Activated T-helper 17 cell treated with anti-CD3 and anti-CD28 coated beads, Interleukin-2, amount 50 U/mL, for 72 hours (primary cell): ENCODE measurements at regions not wholly inside any gene's neighbourhood (a gene's known extent, or its start where the extent isn't known, plus 50 kb on each side); places are given as distances from the start of the nearest gene placed in this dataset.

Experiments used
- ATAC-seq: fragments of 150-1000 bp; cut with Tn5 transposase; replicated peaks from 2 replicates; pipeline ENCODE4 v1.10.0; 2021; ENCODE audit warnings: mild to moderate bottlenecking, moderate library complexity
- H3K27ac Mint-ChIP-seq: one replicate; pipeline ENCODE4 v1.8.0; 2022; ENCODE audit warnings: mixed read lengths
- H3K27me3 Mint-ChIP-seq: one replicate; pipeline ENCODE4 v1.8.0; 2022; ENCODE audit warnings: mixed read lengths
- H3K36me3 Mint-ChIP-seq: one replicate; pipeline ENCODE4 v1.8.0; 2022; ENCODE audit warnings: low read depth, mild to moderate bottlenecking, mixed read lengths
- H3K4me1 Mint-ChIP-seq: one replicate; pipeline ENCODE4 v1.8.0; 2022; ENCODE audit warnings: mixed read lengths
- H3K4me3 Mint-ChIP-seq: one replicate; pipeline ENCODE4 v1.8.0; 2022; ENCODE audit warnings: mild to moderate bottlenecking, mixed read lengths
- H3K9me3 Mint-ChIP-seq: one replicate; pipeline ENCODE4 v1.8.0; 2022; ENCODE audit warnings: mixed read lengths

- Mint-ChIP-seq H3K27ac (no peak overlapping the region), H3K9me3 (no peaks in the 10 kb centered on the region), H3K27me3 (peaks cover 5% of the 10 kb centered on the region), H3K4me1 (no peaks in the 10 kb centered on the region), H3K36me3 (no peaks in the 10 kb centered on the region), H3K4me3 (no peak overlapping the region)
- no peak for ATAC-seq
These were observed 563.5 kb upstream of the CCDC54 start for GRCh38 chr3:106813742-106814141.

DNA sequence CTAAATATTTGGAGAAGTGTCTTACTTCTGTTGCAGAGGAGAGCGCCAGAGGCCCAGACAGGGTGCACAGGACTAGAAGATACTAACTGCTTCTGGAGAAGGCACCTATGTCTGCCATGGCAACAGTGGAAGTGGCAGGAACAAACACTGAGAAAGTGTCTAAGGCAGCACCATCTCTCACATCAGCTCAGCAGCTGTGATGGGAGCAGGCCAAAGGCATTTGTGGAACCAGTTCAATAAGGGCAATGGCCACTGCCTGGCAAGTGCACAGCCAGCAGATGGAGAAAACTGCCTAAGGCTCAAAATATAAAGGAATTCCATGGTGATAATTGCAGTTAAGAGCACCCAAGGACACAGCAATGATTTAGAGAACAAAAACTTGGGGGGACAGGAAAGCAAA lies 563.0 kb upstream of the CCDC54 start:
- Mint-ChIP-seq H3K4me3 (no peak overlapping the region), H3K36me3 (no peaks in the 10 kb centered on the region), H3K4me1 (no peaks in the 10 kb centered on the region), H3K27me3 (peaks cover 5% of the 10 kb centered on the region), H3K27ac (no peak overlapping the region), H3K9me3 (no peaks in the 10 kb centered on the region)
- ATAC-seq = no peak

DNA sequence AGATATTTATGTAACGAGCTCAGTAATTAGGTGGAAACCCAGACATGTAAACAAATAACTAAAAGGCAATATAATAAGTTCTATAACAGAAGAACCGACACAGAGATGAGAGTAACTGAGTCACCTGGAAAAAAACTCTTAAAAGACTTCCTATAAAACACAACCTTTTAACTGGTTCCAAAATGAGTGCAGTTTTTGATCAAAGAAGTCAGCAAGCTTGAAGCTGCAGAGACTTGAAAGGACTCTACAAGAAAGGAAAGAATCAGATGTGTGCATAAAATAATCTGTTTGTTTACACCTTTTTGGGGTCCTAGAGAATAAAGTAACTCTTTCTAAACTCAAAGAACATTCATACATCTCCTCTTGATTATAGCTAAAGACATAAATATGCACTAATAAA lies 560.4 kb upstream of the CCDC54 start:
- Mint-ChIP-seq H3K4me3 (no peak overlapping the region), H3K9me3 (no peaks in the 10 kb centered on the region), H3K27me3 (peaks cover 5% of the 10 kb centered on the region), H3K27ac (no peak overlapping the region), H3K36me3 (no peaks in the 10 kb centered on the region), H3K4me1 (no peaks in the 10 kb centered on the region)
- no peak for ATAC-seq

DNA sequence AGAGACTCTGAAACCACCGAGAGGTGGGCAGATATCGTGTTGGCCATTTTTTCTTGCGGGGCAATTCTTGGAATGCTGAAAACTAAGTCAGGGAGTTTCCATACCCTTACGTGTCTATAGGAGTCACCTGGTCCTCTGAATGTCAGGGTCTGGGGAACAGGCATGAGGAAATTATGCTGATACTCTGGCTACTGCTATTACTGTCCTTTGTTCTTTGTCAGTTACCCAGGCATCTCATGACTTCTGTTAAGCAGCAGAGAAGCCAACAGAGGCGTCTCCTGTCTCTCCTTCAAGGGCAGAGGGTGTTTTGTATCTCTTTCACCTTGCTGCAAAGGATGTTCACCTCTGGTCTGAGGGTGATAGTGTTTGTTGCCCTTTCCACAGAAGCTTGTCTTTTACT lies 559.5 kb upstream of the CCDC54 start:
- H3K36me3 Mint-ChIP-seq = no peaks in the 10 kb centered on the region
- no peak for ATAC-seq
- no peak overlapping the region for H3K4me3 Mint-ChIP-seq
- no peaks in the 10 kb centered on the region for H3K4me1 Mint-ChIP-seq
- H3K27me3 Mint-ChIP-seq = peaks cover 5% of the 10 kb centered on the region
- H3K27ac Mint-ChIP-seq = no peak overlapping the region
- H3K9me3 Mint-ChIP-seq = no peaks in the 10 kb centered on the region

DNA sequence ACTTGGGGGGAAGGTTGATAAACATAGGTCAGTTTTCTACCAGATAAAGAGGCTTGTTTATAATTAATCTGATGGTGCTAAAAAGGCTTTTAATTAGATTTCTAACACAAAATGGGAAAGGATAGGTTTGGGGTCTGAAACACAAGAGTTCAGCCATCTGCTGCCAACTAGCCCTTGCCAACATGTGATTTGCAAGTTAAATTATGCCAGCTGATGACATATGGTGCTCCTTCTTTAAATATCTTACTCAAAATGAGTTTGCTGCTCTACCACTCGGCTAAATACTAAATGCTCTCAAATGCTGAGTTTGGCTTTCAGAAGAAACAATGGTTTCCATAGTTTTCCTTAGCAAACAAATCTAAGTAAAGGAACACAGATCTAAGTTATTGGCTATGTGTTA lies 557.8 kb upstream of the CCDC54 start:
- no peaks in the 10 kb centered on the region for H3K9me3 Mint-ChIP-seq
- H3K36me3 Mint-ChIP-seq = no peaks in the 10 kb centered on the region
- no peak overlapping the region for H3K27ac Mint-ChIP-seq
- no peaks in the 10 kb centered on the region for H3K27me3 Mint-ChIP-seq
- no peak for ATAC-seq
- no peak overlapping the region for H3K4me3 Mint-ChIP-seq
- no peaks in the 10 kb centered on the region for H3K4me1 Mint-ChIP-seq

GRCh38 chr3:106820726-106821362 lies 556.4 kb upstream of the CCDC54 start:
- H3K4me3 Mint-ChIP-seq = no peak overlapping the region
- no peaks in the 10 kb centered on the region for H3K9me3 Mint-ChIP-seq
- no peaks in the 10 kb centered on the region for H3K27me3 Mint-ChIP-seq
- no peaks in the 10 kb centered on the region for H3K36me3 Mint-ChIP-seq
- no peaks in the 10 kb centered on the region for H3K4me1 Mint-ChIP-seq
- H3K27ac Mint-ChIP-seq = no peak overlapping the region
- ATAC-seq = no peak

DNA sequence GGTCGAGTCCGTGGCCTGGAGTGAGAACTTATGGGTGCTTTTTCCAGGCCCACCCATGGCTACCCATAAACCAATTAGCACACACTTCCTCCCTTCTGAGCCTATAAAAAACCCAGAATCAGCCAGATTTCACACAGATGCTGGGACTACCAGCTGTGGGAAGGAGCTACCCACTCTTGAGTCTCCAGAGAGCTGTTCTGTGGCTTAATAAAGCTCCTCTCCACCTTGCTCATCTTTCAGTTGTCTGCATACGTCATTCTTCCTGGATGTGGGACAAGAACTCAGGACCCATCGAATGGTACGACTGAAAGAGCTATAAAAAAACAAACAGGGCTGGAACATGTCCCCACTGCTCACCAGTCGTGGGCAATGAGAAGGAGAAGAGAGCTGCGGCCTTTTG lies 555.4 kb upstream of the CCDC54 start:
- ATAC-seq = no peak
- Mint-ChIP-seq H3K9me3 (no peaks in the 10 kb centered on the region), H3K4me1 (no peaks in the 10 kb centered on the region), H3K27me3 (no peaks in the 10 kb centered on the region), H3K4me3 (no peak overlapping the region), H3K36me3 (no peaks in the 10 kb centered on the region), H3K27ac (no peak overlapping the region)

DNA sequence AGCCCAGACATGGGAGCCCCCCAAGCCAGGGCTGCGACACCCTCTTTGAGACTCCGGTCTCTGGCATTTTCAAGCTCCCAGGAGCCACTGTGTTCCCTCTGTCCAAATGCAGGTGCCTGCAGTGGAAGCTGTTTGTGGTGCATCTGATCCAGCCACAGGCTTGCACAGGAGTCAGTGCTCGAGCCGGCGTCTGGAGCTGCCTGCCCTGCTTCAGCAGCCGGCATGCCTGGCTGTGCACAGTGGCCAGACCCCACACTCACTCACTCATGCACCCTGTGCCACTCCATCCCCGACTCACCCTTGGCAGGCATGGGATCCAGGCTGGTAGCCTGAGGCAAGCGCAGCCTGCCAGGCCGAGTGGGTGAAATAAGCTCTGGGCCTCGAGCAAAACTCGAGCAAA lies 555.0 kb upstream of the CCDC54 start:
- Mint-ChIP-seq H3K4me3 (no peak overlapping the region), H3K27ac (no peak overlapping the region), H3K27me3 (no peaks in the 10 kb centered on the region), H3K9me3 (no peaks in the 10 kb centered on the region), H3K36me3 (no peaks in the 10 kb centered on the region), H3K4me1 (no peaks in the 10 kb centered on the region)
- ATAC-seq = no peak

GRCh38 chr3:106823701-106824100 lies 553.5 kb upstream of the CCDC54 start:
- H3K9me3 Mint-ChIP-seq = no peaks in the 10 kb centered on the region
- no peaks in the 10 kb centered on the region for H3K36me3 Mint-ChIP-seq
- no peaks in the 10 kb centered on the region for H3K4me1 Mint-ChIP-seq
- no peak overlapping the region for H3K27ac Mint-ChIP-seq
- H3K4me3 Mint-ChIP-seq = no peak overlapping the region
- no peak for ATAC-seq
- H3K27me3 Mint-ChIP-seq = no peaks in the 10 kb centered on the region

DNA sequence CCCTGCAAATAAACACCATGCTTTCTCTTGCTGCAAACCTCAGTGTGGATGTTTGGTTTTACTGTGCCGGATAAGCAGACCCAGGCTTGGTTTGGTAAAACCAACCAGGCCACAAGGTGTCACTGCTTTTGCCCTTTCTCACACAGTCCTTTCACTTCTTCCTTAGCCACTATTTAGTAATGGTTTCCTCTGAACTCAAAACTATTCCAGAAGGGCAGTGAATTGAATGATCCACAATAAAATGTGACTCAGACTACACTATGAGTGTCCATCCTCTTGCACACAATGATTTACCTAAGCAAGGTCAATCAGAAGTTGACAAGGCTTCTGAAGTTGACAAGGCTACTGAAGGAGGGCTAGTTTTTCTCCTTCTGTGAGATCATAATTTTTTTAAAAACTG lies 552.4 kb upstream of the CCDC54 start:
- Mint-ChIP-seq H3K27me3 (no peaks in the 10 kb centered on the region), H3K36me3 (no peaks in the 10 kb centered on the region), H3K9me3 (no peaks in the 10 kb centered on the region), H3K27ac (no peak overlapping the region), H3K4me1 (no peaks in the 10 kb centered on the region), H3K4me3 (no peak overlapping the region)
- ATAC-seq = no peak

DNA sequence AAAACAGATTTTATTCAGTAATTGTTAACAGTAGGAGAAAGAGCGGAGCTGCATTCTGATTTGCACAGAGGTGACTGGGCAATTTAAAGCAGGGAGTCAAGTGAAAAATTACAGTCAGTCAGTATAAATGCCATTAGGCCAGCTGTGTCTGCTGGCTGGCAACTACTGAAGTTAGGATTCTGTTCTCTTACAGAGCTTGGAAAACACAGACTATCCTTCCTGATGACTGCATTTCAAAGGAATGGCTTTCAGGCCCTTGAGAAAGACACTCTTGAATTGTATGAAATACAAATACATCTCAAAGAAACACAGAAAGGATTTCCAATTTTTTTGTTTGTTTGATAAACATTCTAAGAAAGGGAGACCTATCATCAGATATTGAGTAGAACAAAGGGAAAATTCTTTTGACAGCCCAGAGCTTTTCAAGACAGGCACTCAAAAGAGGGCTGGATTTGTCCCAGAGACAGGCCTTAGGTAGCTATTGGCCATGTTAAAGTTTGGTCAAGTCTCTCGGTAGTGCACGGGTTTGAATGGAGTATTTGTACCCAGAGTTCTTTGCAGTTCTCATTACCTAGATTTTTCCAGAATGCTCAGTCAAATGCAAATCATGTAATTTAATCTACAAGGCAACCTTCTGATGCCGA lies 551.2 kb upstream of the CCDC54 start:
- Mint-ChIP-seq H3K27me3 (peaks cover 3% of the 10 kb centered on the region), H3K4me3 (no peak overlapping the region), H3K4me1 (no peaks in the 10 kb centered on the region), H3K36me3 (no peaks in the 10 kb centered on the region), H3K9me3 (no peaks in the 10 kb centered on the region), H3K27ac (no peak overlapping the region)
- ATAC-seq = no peak

DNA sequence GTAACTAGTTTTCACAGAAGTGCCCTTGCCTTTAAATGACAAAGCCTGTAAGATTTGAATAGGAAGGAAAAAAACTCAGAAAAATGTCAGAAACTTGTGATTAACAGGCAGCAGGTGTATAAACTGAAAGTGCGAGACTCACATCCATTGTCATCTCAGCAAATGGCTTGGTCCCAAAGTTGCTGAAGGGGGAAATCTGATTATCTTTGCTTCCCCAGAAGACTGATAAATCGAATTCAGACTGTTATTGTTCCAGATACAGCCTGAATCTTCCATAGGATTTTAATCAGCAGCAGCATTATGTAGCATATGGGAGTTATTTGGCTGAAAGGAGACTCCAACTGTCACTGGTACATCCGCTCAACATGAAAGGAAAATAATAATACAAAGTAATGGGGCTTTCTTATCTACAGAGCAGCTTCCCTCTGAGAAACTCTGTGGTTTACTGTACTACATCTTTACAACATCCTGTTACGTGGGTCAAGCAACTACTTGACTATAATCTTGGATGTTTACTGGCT lies 550.4 kb upstream of the CCDC54 start:
- Mint-ChIP-seq H3K27ac (no peak overlapping the region), H3K4me1 (no peaks in the 10 kb centered on the region), H3K36me3 (no peaks in the 10 kb centered on the region), H3K4me3 (no peak overlapping the region), H3K9me3 (peaks cover 2% of the 10 kb centered on the region), H3K27me3 (peaks cover 3% of the 10 kb centered on the region)
- ATAC-seq = no peak

- peaks cover 11% of the 10 kb centered on the region for H3K27me3 Mint-ChIP-seq
- H3K27ac Mint-ChIP-seq = no peak overlapping the region
- H3K9me3 Mint-ChIP-seq = peaks cover 11% of the 10 kb centered on the region
- H3K36me3 Mint-ChIP-seq = no peaks in the 10 kb centered on the region
- H3K4me1 Mint-ChIP-seq = no peaks in the 10 kb centered on the region
- ATAC-seq = no peak
- no peak overlapping the region for H3K4me3 Mint-ChIP-seq
These were observed 549.6 kb upstream of the CCDC54 start for GRCh38 chr3:106827515-106828213.

- H3K4me3 Mint-ChIP-seq = no peak overlapping the region
- H3K27ac Mint-ChIP-seq = no peak overlapping the region
- H3K9me3 Mint-ChIP-seq = peaks cover 11% of the 10 kb centered on the region
- no peaks in the 10 kb centered on the region for H3K4me1 Mint-ChIP-seq
- H3K36me3 Mint-ChIP-seq = no peaks in the 10 kb centered on the region
- H3K27me3 Mint-ChIP-seq = peaks cover 11% of the 10 kb centered on the region
- ATAC-seq = no peak
These were observed 548.0 kb upstream of the CCDC54 start for GRCh38 chr3:106829206-106829605.

DNA sequence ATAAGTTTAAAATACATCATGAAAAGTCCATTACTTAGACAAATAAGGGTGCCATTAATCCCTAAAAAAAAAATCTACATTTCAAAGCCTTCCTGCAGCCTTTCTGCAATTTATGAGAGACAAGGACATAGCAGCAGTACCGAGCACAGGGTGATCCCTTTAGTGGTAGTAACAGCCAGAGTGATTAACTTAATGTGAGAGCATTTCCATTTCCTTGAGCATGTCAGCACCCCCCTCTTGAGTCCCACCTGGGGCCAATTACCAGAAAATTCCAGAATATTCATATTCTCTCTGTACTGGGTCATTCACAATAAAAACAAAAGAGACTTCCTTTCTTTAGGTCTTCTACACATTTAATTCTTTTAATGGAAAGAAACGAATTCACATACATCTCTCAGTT lies 546.9 kb upstream of the CCDC54 start:
- Mint-ChIP-seq H3K27me3 (peaks cover 11% of the 10 kb centered on the region), H3K27ac (no peak overlapping the region), H3K4me3 (no peak overlapping the region), H3K4me1 (no peaks in the 10 kb centered on the region), H3K36me3 (no peaks in the 10 kb centered on the region), H3K9me3 (peaks cover 11% of the 10 kb centered on the region)
- no peak for ATAC-seq
